Epithelial cell of esophagus (primary cell): ENCODE measurements at regions not wholly inside any gene's neighbourhood (a gene's known extent, or its start where the extent isn't known, plus 50 kb on each side); places are given as distances from the start of the nearest gene placed in this dataset.

Experiments used
- DNase-seq: peaks from one replicate; pipeline ENCODE4 v3.0.0; 2010; ENCODE audit warnings: low read depth
- H3K4me3 ChIP-seq: 2 replicates; pipeline ENCODE4 v1.5.1; 2011; ENCODE audit warnings: mild to moderate bottlenecking, low read length, control low read depth
- CTCF ChIP-seq: IDR thresholded peaks from 2 replicates; pipeline ENCODE4 v1.5.1; 2011; ENCODE audit warnings: low read depth, mild to moderate bottlenecking, low read length, control low read depth, inconsistent platforms; ENCODE audit not compliant: insufficient read depth; ENCODE audit errors: missing control alignments

GRCh38 chr10:42924484-42924883 lies 141.9 kb downstream of the BMS1 start:
- TF ChIP-seq CTCF = no peak
- no peak overlapping the region for H3K4me3 ChIP-seq
- DNase-seq = no peak

- no peak for TF ChIP-seq CTCF
- no peak overlapping the region for H3K4me3 ChIP-seq
- DNase-seq = no peak
Observed at GRCh38 chr10:42926843-42927242, 144.2 kb downstream of the BMS1 start.

- no peak for DNase-seq
- no peak for TF ChIP-seq CTCF
- no peak overlapping the region for H3K4me3 ChIP-seq
Observed at GRCh38 chr10:42928064-42928463, 145.5 kb downstream of the BMS1 start.

GRCh38 chr10:42929236-42929635 lies 146.6 kb downstream of the BMS1 start:
- H3K4me3 ChIP-seq = no peak overlapping the region
- no peak for DNase-seq
- TF ChIP-seq CTCF = no peak

- no peak for TF ChIP-seq CTCF
- no peak overlapping the region for H3K4me3 ChIP-seq
- DNase-seq = no peak
Observed at GRCh38 chr10:42929993-42930392, 146.9 kb upstream of the RET start.

- TF ChIP-seq CTCF = no peak
- no peak overlapping the region for H3K4me3 ChIP-seq
Observed at GRCh38 chr10:42930516-42931192, 146.2 kb upstream of the RET start.

GRCh38 chr10:42932116-42932515 lies 144.8 kb upstream of the RET start:
- DNase-seq = no peak
- no peak overlapping the region for H3K4me3 ChIP-seq
- no peak for TF ChIP-seq CTCF

More at GRCh38 chr10:42930516-42931192, 146.2 kb upstream of the RET start:
- no peak for DNase-seq
